Subcutaneous abdominal adipose tissue (tissue), 5 donors: ENCODE measurements at regions not wholly inside any gene's neighbourhood (a gene's known extent, or its start where the extent isn't known, plus 50 kb on each side); places are given as distances from the start of the nearest gene placed in this dataset.
"Not testable (repeated sequence)": the region's sequence is repeated elsewhere in the genome, so short reads cannot be mapped to it uniquely, and the experiment has no call there.

ENCODE experiments used
- H3K27ac ChIP-seq: one replicate; pipeline ENCODE4 v1.7.0; 2013; ENCODE audit warnings: low read depth, mild to moderate bottlenecking, inconsistent platforms, low read length, moderate library complexity
- H3K27me3 ChIP-seq, 5 donors: one replicate each; pipeline ENCODE4 v1.7.0; 2013; ENCODE audit warnings: low read length in 5 of 5, inconsistent platforms in 1 of 5; ENCODE audit not compliant: control insufficient read depth in 5 of 5, insufficient read depth in 4 of 5
- H3K36me3 ChIP-seq, 5 donors: one replicate each; pipeline ENCODE4 v1.7.0; 2013; ENCODE audit warnings: low read length in 5 of 5; ENCODE audit not compliant: control insufficient read depth in 5 of 5, insufficient read depth in 5 of 5
- H3K4me1 ChIP-seq, 5 donors: one replicate each; pipeline ENCODE4 v1.7.0; 2013; ENCODE audit warnings: low read length in 5 of 5, mild to moderate bottlenecking in 3 of 5, moderate library complexity in 1 of 5; ENCODE audit not compliant: control insufficient read depth in 5 of 5, insufficient read depth in 5 of 5
- H3K4me3 ChIP-seq, 5 donors: one replicate each; pipeline ENCODE4 v1.7.0; 2013; ENCODE audit warnings: low read length in 5 of 5, low read depth in 1 of 5
- H3K9ac ChIP-seq, 5 donors: one replicate each; pipeline ENCODE4 v1.7.0; 2013; ENCODE audit warnings: low read length in 5 of 5, mild to moderate bottlenecking in 4 of 5, moderate library complexity in 3 of 5
- H3K9me3 ChIP-seq, 5 donors: one replicate each; pipeline ENCODE4 v1.7.0; 2013; ENCODE audit warnings: low read length in 5 of 5; ENCODE audit not compliant: control insufficient read depth in 5 of 5
- donor health status: healthy.
- donor health status: healthy.
- donor health status: healthy.
- donor health status: healthy.
- donor health status: healthy.

GRCh38 chr9:64017666-64018065 is 1267.3 kb downstream of the FOXD4L5 start:
- not testable (repeated sequence) for H3K27me3 ChIP-seq, H3K36me3 ChIP-seq, H3K9me3 ChIP-seq, H3K4me1 ChIP-seq, H3K27ac ChIP-seq, H3K9ac ChIP-seq, H3K4me3 ChIP-seq

- not testable (repeated sequence) for H3K4me1 ChIP-seq, H3K9ac ChIP-seq, H3K9me3 ChIP-seq, H3K27ac ChIP-seq, H3K36me3 ChIP-seq, H3K27me3 ChIP-seq
- peak overlapping the region in 1 of 5 donors; percentile 11 for H3K4me3 ChIP-seq
Measured at GRCh38 chr9:64016845-64017406, 1268.1 kb downstream of the FOXD4L5 start.

- peak overlapping the region in 1 of 5 donors; percentile 2 for H3K4me3 ChIP-seq
- H3K9me3 ChIP-seq, H3K4me1 ChIP-seq, H3K9ac ChIP-seq, H3K36me3 ChIP-seq, H3K27me3 ChIP-seq, H3K27ac ChIP-seq: not testable (repeated sequence)
Measured at GRCh38 chr9:64016246-64016645, 1268.8 kb downstream of the FOXD4L5 start.

GRCh38 chr9:64015136-64015535 is 1269.9 kb downstream of the FOXD4L5 start:
- no peaks in the 10 kb centered on the region for H3K4me1 ChIP-seq
- no peak overlapping the region for H3K9ac ChIP-seq
- H3K36me3 ChIP-seq, result no peaks in the 10 kb centered on the region
- H3K27ac ChIP-seq, result no peak overlapping the region
- no peaks in the 10 kb centered on the region for H3K9me3 ChIP-seq
- H3K27me3 ChIP-seq, result no peaks in the 10 kb centered on the region
- H3K4me3 ChIP-seq, result no peak overlapping the region

- not testable (repeated sequence) for H3K9me3 ChIP-seq, H3K27ac ChIP-seq, H3K27me3 ChIP-seq, H3K36me3 ChIP-seq, H3K4me3 ChIP-seq, H3K9ac ChIP-seq, H3K4me1 ChIP-seq
Measured at GRCh38 chr9:64014386-64015091, 1270.5 kb downstream of the FOXD4L5 start.

- not testable (repeated sequence) for H3K4me3 ChIP-seq, H3K9ac ChIP-seq, H3K4me1 ChIP-seq, H3K36me3 ChIP-seq, H3K27me3 ChIP-seq, H3K27ac ChIP-seq, H3K9me3 ChIP-seq
Measured at GRCh38 chr9:64013122-64013521, 1271.9 kb downstream of the FOXD4L5 start.

GRCh38 chr9:64012014-64012413 is 1273.0 kb downstream of the FOXD4L5 start:
- not testable (repeated sequence) for H3K27ac ChIP-seq

GRCh38 chr9:63979741-63980140 is 1305.3 kb downstream of the FOXD4L5 start:
- not testable (repeated sequence) for H3K9ac ChIP-seq, H3K27ac ChIP-seq, H3K27me3 ChIP-seq, H3K4me1 ChIP-seq, H3K4me3 ChIP-seq, H3K36me3 ChIP-seq, H3K9me3 ChIP-seq

More at GRCh38 chr9:64012014-64012413, 1273.0 kb downstream of the FOXD4L5 start:
- H3K4me3 ChIP-seq, H3K4me1 ChIP-seq, H3K36me3 ChIP-seq, H3K9me3 ChIP-seq, H3K27me3 ChIP-seq, H3K9ac ChIP-seq: not testable (repeated sequence)
